ENCODE measurements at regions not wholly inside any gene's neighbourhood (a gene's known extent, or its start where the extent isn't known, plus 50 kb on each side); places are given as distances from the start of the nearest gene placed in this dataset.

DNA sequence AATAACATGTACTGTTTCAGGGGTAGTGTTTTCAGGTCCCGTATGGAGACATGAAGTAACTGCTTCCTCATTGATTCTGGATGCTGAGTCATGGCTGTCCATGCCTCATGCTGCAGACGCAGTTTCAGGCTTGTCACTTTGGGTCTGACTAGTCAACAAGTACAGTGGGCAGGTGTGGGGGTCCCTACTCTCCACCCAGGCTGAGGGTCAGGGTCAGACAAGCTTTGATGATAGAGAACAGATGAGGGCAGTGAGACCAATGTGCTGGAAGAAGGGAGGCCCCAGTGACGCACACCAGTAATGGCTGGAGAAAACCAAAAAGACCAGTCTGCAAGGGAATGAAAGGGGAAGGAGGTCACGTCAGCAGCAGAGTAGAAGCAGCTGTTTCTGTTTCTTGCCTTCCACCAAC, 80.0 kb upstream of the NFIL3 start:
- TF ChIP-seq, protein P1, sequence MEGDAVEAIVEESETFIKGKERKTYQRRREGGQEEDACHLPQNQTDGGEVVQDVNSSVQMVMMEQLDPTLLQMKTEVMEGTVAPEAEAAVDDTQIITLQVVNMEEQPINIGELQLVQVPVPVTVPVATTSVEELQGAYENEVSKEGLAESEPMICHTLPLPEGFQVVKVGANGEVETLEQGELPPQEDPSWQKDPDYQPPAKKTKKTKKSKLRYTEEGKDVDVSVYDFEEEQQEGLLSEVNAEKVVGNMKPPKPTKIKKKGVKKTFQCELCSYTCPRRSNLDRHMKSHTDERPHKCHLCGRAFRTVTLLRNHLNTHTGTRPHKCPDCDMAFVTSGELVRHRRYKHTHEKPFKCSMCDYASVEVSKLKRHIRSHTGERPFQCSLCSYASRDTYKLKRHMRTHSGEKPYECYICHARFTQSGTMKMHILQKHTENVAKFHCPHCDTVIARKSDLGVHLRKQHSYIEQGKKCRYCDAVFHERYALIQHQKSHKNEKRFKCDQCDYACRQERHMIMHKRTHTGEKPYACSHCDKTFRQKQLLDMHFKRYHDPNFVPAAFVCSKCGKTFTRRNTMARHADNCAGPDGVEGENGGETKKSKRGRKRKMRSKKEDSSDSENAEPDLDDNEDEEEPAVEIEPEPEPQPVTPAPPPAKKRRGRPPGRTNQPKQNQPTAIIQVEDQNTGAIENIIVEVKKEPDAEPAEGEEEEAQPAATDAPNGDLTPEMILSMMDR (IDR thresholded peaks at IDR 0.05): no peak
- no peak for TF ChIP-seq POLR2A (IDR thresholded peaks at IDR 0.05)
